GM21526 (cell line): ENCODE measurements at regions not wholly inside any gene's neighbourhood (a gene's known extent, or its start where the extent isn't known, plus 50 kb on each side); places are given as distances from the start of the nearest gene placed in this dataset.

Experiments
- ATAC-seq: cut with Tn5 transposase; IDR thresholded peaks from one replicate; pipeline ENCODE4 v1.9.1; 2021; ENCODE audit warnings: moderate library complexity; ENCODE audit not compliant: unreplicated experiment, low FRiP score

DNA sequence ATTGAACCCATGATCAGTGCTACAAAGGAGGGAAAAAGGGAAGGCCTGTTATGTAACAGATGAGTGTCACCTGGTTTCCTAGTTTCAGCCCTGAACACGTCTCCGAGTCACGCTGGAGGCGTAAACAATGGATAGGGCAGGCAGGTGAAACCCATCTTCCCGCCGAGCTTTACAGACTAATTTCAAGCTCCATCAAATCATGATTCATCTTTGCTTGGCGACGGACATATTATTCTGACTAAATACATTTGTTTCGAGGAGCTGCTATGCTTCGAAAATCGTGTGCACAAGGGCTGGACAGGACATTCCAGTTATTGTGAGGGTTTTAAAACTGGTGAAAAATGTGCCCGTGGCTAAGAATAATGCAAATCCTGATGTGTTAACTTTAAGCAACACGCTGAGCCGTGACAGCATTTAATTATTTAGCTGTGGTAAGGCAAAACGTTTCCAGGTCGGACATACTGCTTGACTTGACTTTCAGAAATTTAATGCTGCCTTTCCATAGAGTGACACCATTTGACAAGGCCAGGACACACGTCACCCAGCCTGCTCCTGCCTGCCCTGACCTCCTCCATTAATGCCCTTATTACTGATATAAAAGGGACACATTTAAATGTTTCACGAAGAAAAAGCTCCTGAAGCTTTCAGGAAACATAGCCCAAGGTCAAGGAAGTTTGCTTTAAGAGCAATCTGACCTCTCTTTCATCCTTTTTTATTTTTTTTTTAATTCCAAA is 1203.5 kb upstream of the TMEM132C start:
- ATAC-seq = no peak

DNA sequence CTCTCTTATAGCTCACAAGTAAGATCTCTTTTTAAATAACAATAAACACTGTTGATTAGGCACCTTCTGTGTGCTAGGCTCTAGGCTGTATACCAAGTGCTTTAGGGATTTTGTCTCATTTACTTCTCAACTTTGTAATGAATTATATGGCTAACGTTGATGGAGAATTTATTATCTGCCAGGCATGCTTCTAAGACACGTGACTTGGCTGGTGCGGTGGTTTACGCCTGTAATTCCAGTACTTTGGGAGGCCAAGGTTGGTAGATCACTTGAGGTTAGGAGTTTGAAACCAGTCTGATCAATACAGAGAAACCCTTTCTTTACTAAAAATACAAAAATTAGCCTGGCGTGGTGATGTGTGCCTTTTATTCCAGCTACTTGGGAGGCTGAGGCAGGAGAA is 1202.8 kb upstream of the TMEM132C start:
- no peak for ATAC-seq

DNA sequence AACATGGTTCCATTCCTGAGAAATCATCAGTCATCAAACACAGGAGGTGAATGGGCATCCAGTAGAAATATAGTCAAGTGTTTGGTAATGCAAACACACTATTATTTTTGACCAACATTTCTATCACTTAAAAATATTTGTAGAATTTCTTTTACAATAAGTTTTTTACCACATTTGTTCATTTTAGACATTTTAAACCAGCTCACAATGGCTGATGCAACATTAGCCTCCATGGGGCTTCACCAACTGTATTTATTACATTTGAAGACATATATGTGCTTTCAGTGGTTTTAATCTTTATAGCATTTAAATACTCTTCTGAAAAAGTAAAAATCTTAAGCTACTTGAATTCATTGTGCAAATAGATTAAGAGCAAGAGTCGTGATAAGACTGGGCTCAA is 1201.4 kb upstream of the TMEM132C start:
- ATAC-seq = no peak

DNA sequence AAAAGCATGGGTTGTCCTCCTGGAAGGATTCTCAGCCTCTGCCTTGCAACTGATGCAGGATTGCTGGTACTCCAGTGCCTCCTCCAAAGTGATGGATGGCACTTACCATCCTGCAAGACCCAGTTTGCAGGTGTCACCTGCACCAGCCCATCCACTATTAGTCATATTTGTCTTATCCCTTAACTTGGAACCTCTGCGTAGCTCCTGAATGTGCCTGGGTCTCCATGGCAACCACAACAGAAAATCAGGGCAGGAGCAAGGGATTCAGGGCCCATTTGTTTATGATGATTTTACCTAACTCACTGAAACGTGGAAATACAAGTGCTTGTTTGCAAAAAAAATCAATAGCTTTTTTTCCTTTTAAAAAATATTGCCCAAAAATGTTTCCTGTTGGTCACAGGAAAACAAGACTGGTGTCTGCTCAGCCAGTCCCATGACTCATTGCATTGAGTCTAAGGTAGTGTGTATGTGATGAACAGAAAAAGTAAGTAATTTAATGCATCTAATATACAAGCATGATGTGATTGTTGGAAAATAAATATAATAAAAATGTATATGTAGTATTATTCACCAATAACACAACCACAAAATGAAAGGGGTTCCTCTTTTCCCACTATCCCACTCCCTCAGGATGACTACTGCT is 1196.3 kb upstream of the TMEM132C start:
- no peak for ATAC-seq

DNA sequence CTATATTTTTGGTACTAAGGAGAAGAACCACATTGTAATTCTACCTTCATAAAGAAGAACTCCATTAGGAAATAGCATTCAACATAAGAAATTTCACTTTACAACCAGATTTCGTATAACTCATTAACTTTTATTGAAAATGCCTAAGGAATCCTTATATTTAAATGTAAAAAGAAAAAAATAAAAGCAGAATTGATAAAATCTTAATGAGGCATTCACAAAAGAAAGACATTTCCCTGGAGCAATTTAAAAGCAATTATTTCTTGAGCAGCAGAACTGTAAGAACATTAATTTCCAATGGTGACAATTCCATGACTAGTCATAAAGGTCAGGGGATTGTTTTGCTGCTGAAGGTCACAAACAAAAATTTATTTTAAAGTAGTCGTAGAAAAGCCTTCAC is 1192.8 kb upstream of the TMEM132C start:
- ATAC-seq = no peak

DNA sequence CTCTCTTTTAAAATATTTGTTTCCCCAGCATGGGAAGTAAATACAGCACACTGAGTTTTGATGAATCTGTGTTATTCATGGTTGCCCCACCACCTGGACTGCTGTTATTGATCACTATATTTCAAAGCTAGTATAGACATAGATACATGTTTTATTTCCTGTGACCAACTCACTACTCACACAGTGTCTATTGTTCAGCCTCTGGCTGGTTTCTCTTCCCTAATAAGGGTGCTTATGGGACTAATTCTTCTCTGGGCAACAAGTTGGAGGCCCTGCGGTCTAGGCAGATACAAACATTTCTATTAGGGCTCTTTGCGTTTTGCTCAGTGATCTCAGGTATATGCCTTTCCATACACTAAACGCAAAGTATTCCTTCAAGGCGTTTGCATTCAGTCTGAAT is 1191.0 kb upstream of the TMEM132C start:
- ATAC-seq = no peak

DNA sequence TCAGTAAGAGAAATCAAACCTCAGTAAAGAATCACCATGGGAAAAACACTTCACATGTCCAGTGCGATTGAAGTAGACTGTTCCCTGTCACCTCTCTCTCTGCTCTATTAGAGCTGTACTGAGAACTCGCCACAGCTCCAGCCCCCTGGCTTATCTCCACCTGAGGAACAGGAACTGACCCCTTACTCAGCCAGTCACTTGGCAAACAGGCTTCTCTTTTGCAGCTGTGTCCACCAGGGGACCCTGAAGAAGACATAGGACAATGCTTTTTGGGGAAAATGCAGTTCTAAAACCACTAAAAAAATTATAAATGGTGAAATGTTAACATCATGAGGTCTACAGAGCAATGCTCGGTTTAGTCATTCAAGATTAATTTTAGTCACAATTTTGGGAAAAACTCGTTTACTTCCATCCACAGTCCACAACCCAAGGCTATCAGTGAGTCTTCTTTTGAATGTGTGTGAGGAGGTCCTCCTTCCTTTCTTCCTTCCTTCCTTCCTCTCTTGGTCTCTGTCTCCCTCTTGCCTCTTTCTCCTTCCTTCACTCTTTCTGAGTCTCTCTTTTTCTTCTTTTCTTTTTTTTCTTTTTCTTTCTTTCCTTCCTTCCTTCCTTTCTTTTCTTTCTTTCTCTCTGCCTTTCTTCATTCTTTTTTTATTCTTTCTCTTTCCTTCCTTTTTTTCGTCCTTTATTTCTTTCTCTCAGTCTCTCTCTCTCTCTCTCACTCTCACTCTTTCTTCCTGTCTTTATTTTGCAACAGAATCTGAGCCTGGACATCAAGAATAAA is 1189.5 kb upstream of the TMEM132C start:
- ATAC-seq = no peak

DNA sequence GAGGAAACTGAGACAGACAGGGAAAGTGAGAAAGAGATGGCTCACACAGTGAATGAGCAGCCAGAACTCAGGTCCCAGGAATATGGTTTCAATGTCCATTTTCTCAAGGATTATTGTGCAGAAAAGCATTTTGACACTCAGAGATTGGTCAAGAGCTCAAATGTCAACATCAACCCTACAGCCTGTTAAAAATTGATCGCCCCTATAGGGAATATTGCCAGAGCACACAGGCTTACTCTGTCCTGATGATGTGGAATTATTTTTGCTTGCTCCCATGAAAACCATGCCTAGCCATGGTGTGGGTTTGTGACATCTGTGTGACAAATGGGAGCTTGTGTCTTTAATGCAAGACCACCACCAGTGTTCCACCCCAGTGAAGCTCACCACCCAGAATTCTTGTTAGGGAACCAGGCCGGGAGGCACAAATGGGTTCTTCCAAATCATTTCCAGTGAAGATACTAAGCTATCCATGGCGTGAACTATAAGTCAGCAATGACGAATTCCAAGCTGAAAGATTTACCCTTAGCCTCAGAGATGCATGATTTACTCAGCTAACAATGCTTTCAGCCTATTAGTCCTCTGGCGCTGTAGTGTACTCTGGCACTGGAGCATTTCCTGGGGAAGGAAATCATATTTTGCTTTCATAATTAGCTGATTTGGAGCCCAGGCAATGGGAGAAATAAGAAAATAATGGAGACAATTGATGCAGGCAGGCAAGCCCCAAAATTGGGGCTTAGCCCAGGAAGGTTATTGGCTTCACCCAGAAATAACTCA is 1188.2 kb upstream of the TMEM132C start:
- ATAC-seq = no peak

DNA sequence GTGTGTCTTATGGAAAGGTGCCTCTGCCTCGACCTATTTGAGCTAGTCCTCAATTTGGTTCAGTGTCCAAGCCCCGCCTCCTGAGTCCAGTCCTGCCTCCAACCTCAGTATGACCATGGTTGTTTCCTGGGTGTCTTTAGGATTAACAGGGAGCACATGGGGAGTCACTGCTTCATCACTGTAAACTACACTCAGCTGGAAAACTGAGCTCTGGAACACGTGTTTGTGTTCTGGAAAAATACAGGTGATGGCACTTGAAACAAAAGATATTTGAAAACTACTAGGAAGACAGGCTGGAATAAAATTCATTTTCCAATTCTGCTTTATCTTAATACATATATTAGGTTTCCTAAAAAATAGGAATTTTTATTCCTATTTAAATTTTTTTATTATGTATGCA is 1187.3 kb upstream of the TMEM132C start:
- ATAC-seq = no peak

DNA sequence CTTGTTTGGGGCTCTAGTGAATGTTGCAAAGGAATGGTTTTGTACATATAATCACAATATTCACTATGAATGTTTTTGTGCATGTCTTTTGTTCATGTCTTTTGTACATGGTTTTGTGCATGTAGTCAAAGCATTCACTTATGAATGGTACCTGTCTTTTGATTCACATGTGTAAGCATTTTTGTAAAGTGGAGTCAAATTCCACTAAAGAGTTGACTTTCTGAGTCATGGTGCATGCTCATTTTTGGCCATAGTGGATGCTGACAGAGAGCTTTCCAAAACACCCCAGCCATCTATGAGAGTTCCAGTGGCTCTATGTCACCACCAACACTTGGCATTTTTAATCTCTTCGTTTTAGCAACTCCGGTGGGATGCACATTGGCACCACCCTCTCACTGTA is 1185.9 kb upstream of the TMEM132C start:
- no peak for ATAC-seq

DNA sequence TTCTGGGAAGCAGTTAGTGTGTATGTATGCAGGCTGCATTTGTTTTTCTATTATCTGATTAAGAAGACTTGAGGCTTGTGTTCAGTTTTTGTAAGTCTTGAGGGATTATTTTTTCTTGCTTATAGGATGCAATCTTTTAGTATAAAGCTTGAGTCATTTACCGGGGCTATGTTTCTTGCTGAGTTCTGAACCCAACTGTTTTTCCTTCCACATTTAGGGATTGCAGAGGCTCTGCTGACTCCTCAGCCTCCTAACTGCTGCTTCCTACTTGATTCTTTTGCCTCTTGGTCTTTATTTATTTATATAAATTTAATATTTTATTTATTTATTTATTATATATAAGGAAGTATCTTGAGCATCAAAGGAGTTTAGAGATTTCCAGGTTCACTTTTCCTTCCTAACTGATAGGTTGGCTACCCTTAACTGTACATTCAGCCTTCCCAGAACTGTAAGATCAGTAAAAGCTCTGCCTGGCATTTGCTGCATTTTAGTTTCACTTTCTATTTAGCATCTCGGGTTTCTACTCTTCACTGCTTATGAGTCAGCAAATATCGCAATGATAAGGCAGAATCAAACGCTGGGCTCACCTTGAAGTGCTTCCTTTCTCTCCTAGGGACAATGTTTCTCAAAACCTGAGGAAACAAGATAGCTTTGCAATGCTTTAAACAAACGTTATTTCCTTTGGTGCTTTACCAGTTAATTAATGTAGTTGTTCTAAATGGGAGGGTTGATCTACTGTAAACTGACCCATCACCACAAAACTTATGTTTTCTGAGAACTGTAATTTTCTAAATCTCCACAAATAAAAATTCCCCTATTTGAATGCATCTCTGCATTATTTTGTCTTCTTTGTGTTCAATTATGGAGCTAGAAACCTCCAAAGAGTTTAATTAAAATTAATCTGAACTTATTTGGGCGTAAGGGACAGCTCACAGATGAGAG is 1183.7 kb upstream of the TMEM132C start:
- peak; percentile 98 for ATAC-seq

DNA sequence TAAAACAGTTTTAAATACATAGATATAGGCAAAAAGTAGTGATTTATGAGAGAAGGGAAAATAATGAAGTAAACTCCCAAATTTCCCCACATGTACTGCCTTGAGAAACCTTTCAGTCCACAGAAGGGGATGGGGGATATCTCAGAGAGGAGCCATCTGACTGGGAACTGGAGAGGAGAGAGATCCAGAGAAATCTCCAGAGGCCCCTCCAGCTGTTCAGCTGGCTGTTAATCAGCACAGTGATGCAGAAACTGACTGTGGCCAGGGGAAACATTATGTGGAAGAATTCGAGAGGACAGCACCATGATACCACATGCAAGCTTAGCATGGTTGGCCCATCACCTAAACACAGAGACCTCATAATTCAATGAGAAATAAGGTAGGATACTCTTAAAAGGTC is 1165.9 kb upstream of the TMEM132C start:
- no peak for ATAC-seq

DNA sequence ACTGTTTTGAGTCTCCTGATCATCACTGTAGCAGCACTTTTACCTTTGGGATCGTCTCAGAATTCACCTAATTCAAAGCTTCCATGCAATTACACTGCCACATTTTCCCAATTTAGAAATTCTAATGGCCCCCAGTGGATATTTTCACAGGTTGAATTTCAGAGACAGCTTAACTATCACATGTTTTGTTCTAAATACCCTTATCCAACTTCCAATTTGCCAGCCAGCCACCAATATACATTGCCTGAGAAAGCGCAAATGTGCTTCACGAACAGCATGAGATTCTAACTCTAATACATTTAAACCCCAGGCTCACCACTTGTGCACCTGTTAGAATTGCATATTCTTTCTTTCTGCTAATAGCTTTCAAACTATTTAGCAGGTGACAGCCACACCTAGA is 1160.9 kb upstream of the TMEM132C start:
- ATAC-seq = no peak

DNA sequence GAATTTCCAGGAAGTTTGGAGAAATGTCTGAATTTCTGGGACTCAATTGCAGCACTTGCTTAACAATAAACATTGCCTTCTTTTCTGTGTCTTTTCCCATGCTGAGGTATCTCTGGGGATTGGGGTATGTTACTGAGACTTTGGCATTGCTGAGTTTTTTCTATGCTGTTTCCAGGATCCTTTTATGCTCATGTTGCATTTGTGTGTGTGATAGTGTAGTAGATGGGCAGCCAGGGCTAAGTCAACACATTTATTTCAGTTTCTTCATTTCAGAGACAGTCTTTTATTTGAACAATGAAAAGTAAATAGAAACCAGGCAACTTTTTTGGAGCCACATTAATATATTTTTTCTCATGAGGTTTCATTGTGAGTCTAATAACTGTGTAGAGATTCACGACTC is 1160.3 kb upstream of the TMEM132C start:
- no peak for ATAC-seq

DNA sequence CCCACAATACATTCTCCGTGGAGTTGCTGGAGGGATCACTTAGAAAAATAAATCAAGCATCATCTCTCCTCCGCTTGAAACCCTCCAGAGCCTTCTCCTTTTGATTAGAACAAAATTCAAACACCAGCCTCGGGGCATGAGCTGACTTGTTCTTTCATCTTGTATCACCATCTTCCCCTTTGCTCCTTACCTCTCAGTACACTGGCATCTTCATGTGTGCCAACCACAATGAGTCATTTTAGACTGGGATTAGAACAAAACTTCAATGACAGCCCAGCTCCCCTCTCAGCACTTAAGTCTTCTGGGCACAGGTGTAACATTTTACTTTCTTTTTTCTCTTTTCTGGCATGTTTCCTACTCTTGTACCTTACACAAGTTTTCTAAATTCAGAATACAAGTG is 1159.2 kb upstream of the TMEM132C start:
- no peak for ATAC-seq

DNA sequence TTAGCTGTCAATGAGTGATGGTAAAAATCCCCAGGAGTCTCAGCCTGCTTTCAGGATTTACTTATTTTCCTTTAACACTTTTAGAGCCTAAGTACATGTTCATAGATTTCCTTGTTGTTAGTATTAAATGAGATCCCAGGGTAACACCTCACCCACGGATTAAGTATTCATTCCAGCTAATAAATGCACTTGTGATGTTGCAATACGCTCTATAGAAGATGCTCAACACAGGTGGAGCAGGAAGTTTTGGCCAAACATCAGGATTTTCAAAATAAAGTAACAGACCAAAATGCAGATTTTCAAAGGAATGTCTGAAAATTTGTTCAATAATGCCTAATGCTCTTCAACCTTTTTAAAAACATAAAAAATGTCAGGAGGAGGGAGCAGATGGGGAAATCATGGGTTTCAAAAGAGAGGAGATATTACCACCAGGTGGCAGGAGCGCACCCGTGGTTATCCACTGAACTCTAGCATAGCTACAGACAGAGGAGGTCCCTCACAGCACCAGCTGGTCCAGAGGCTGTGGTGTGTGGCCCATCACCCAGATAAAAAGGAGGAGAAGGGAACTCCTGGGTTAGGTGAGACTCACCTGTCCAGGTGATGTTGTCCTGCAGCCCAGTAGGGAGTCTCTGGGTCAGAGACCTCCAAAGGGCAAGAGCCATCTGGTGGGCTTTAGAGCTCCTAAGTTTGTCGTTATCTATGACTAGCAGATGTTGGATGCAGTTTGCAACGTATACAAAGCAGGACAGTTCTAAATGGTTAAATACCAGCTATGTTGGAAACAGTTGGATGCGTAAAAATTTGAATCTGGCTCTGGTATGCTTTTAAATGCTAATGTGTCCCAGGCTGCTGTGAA is 1158.4 kb upstream of the TMEM132C start:
- ATAC-seq = peak; percentile 83

DNA sequence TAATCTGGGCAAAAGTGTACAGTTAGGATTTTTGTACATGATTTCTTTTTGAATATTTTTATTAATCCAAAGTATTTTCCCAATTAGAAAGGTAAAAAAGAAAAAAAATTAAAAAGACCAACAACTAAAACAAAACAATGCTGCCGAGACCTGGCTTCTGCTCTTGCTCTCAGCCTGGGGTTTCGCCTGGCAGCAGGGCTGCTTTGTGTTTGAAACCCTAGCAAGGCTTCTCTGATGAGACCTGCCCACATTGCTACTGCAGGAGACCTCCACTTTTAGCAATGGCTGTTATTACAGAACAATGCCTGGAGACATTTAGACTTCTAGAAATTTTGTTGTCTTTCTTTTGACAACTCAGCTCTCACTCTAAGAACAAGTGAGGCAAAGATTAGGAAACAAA is 1153.0 kb upstream of the TMEM132C start:
- ATAC-seq = no peak

DNA sequence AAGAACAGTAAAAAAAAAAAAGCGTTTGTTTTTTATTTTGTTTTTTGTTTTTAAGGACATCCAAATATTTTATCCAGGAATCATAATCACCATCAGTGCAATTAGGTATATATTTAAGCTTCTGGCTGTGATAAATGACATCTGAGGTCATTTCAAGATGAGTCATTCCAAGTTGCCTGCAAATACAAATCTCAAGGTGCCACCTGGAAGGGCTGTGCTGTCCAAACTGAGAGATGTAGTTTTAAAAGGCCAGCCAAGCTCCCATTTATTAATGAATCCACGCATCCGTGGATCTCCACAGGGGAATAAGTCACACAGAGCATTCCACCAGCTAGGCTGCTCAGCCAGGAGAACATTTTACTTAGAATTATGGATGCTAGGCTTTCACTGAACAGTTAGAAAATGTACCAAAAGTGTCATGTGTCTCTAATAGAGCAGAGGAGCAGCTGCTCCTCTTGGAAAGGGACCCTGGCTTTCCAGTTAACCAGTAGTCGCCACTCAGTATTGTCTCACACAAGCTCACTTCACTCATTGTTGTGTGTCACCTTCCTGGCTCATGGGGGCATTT is 1151.4 kb upstream of the TMEM132C start:
- no peak for ATAC-seq

DNA sequence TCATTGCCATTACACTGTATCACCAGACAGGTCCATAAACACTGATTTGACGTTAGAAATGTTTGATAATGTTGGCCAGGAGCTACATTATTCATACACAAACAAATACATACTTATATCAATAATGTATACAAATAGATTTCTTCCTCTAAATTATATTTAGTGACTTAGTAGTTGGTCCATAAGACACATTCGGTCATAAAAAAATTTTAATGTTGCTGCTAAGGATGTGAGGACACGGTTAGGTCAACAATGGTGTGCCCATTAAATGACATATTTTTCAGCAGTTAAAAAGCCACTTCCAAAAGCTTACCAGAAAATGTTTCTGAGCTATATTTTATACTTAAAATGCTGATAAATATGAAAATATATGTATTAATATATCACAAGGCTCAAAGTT is 1148.7 kb upstream of the TMEM132C start:
- ATAC-seq = no peak
